PC-3 (cell line): ENCODE measurements at regions not wholly inside any gene's neighbourhood (a gene's known extent, or its start where the extent isn't known, plus 50 kb on each side); places are given as distances from the start of the nearest gene placed in this dataset.

Experiments used
- ATAC-seq: fragments of 200-7000 bp; cut with Tn5 transposase; 2 replicates; pipeline ENCODE4 v1.9.1; 2020; ENCODE audit warnings: mild to moderate bottlenecking, moderate library complexity
- BruUV-seq: library from RNA; stranded (reverse); fragments of 400-500 nt; replicated peaks from 2 replicates; lab custom pipeline; 2021; lab: Mats Ljungman, UMichigan
- CTCF ChIA-PET: fragments of 300-600 bp; sonication (Branson Sonifier 250); formaldehyde crosslinking; loops from one replicate; lab custom pipeline; 2022; ENCODE audit warnings: antibody characterized with exemption; lab: Charles Lee
- POLR2A ChIA-PET: fragments of 300-600 bp; sonication (Branson Sonifier 250); formaldehyde crosslinking; loops from one replicate; lab custom pipeline; 2022; ENCODE audit warnings: antibody characterized with exemption; ENCODE audit not compliant: unreplicated experiment; lab: Charles Lee
- DNase-seq: peaks from one replicate; pipeline ENCODE4 v3.0.0-alpha.2; 2015
- H2AFZ ChIP-seq: fragments of 300-600 bp; sonication (generic); 2 replicates; pipeline ENCODE4 v1.6.0; 2016; ENCODE audit warnings: antibody characterized with exemption, low read length
- H3F3A ChIP-seq: fragments of 300-600 bp; sonication (generic); one replicate; pipeline ENCODE4 v1.6.0; 2017; ENCODE audit warnings: antibody characterized with exemption, low read length, control low read depth, mild to moderate bottlenecking; ENCODE audit not compliant: unreplicated experiment
- H3K27ac ChIP-seq: fragments of 300-600 bp; sonication (generic); 2 replicates; pipeline ENCODE4 v1.5.1; 2016; ENCODE audit warnings: mild to moderate bottlenecking, low read length
- H3K27me3 ChIP-seq: fragments of 300-600 bp; sonication (generic); 2 replicates; pipeline ENCODE4 v1.6.1; 2016; ENCODE audit warnings: low read length, mixed read lengths
- H3K36me3 ChIP-seq: fragments of 300-600 bp; sonication (generic); 2 replicates; pipeline ENCODE4 v1.6.1; 2016; ENCODE audit warnings: low read depth, mixed run types, low read length, mixed read lengths
- H3K4me1 ChIP-seq: fragments of 300-600 bp; sonication (generic); 2 replicates; pipeline ENCODE4 v1.5.1; 2016; ENCODE audit warnings: low read length; ENCODE audit not compliant: insufficient read depth
- H3K4me2 ChIP-seq: fragments of 300-600 bp; sonication (generic); 2 replicates; pipeline ENCODE4 v1.6.0; 2016; ENCODE audit warnings: low read length
- H3K4me3 ChIP-seq: fragments of 300-600 bp; sonication (generic); 2 replicates; pipeline ENCODE4 v1.5.1; 2016; ENCODE audit warnings: mild to moderate bottlenecking, low read length, mixed read lengths
- H3K79me2 ChIP-seq: fragments of 300-600 bp; sonication (generic); 2 replicates; pipeline ENCODE4 v1.6.1; 2017; ENCODE audit warnings: low read length, mixed read lengths
- H3K9ac ChIP-seq: fragments of 300-600 bp; sonication (generic); 2 replicates; pipeline ENCODE4 v1.6.0; 2016; ENCODE audit warnings: mild to moderate bottlenecking, low read length
- H3K9me2 ChIP-seq: fragments of 300-600 bp; sonication (generic); replicated peaks from 2 replicates; pipeline ENCODE4 v1.6.1; 2016; ENCODE audit warnings: mixed run types, low read length, mixed read lengths
- H3K9me3 ChIP-seq: fragments of 300-600 bp; sonication (generic); 2 replicates; pipeline ENCODE4 v1.6.1; 2016; ENCODE audit warnings: low read length, mixed read lengths
- H4K20me1 ChIP-seq: fragments of 300-600 bp; sonication (generic); 2 replicates; pipeline ENCODE4 v1.6.1; 2016; ENCODE audit warnings: low read length, mixed read lengths
- EZH2 ChIP-seq: fragments of 300-600 bp; sonication (generic); IDR thresholded peaks from one replicate; pipeline ENCODE4 v1.6.1; 2017; ENCODE audit warnings: antibody characterized with exemption, mild to moderate bottlenecking, low read length; ENCODE audit not compliant: unreplicated experiment
- EZH2phosphoT487 ChIP-seq: fragments of 300-600 bp; sonication (generic); IDR thresholded peaks from 2 replicates; pipeline ENCODE4 v1.6.1; 2018; ENCODE audit warnings: mild to moderate bottlenecking, antibody characterized with exemption, low read length, borderline replicate concordance
- intact Hi-C: fragments of 100-400 bp; cut with micrococcal nuclease; formaldehyde crosslinking; loops from 2 replicates; pipeline ENCODE4 v1.9.0; 2023
- TF ChIP-seq, protein P1 (sequence below): fragments of 300-600 bp; sonication (generic); conservative IDR thresholded peaks from 2 replicates; pipeline ENCODE4 v1.5.1; 2017; ENCODE audit warnings: antibody characterized with exemption, low read depth, mild to moderate bottlenecking, low read length

DNA sequence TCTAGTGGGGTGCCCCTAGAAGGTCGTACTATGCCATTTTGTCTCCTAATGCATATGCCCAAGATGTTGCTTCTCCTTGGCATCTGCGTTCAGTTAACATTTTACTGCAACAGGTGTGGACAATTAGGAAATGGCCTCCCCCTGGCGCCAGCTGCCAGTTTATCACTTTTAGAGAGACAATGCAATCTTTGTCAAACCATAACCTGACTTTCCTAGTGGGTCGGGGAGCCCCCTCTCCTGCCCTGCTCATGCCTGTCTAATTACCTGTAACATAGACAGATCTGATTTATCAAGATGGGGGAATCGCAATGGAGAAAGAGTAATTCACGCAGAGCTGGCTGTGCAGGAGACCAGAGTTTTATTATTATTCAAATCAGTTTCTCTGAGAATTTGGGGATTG lies 353.7 kb upstream of the SGO1 start:
- no peak overlapping the region for H3K4me2 ChIP-seq
- no peak overlapping the region for H3K4me3 ChIP-seq
- no peaks in the 10 kb centered on the region for H3K4me1 ChIP-seq
- H3K27ac ChIP-seq = no peak overlapping the region
- H3K36me3 ChIP-seq = no peaks in the 10 kb centered on the region
- H3K27me3 ChIP-seq = no peaks in the 10 kb centered on the region
- no peaks in the 10 kb centered on the region for H3F3A ChIP-seq
- ATAC-seq (no peak), DNase-seq (no peak)
- H3K9ac ChIP-seq = no peak overlapping the region
- TF ChIP-seq, protein P1, sequence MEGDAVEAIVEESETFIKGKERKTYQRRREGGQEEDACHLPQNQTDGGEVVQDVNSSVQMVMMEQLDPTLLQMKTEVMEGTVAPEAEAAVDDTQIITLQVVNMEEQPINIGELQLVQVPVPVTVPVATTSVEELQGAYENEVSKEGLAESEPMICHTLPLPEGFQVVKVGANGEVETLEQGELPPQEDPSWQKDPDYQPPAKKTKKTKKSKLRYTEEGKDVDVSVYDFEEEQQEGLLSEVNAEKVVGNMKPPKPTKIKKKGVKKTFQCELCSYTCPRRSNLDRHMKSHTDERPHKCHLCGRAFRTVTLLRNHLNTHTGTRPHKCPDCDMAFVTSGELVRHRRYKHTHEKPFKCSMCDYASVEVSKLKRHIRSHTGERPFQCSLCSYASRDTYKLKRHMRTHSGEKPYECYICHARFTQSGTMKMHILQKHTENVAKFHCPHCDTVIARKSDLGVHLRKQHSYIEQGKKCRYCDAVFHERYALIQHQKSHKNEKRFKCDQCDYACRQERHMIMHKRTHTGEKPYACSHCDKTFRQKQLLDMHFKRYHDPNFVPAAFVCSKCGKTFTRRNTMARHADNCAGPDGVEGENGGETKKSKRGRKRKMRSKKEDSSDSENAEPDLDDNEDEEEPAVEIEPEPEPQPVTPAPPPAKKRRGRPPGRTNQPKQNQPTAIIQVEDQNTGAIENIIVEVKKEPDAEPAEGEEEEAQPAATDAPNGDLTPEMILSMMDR = no peak
- no peak for TF ChIP-seq EZH2
- TF ChIP-seq EZH2phosphoT487 = no peak
- ChIA-PET POLR2A (no interaction called here), CTCF (no interaction called here)
- 0 out of 2 replicates have a peak, but pooled peaks cover 6% of the 10 kb centered on the region for H3K9me3 ChIP-seq
- H3K9me2 ChIP-seq = no peaks in the 10 kb centered on the region
- no peaks in the 10 kb centered on the region for H3K79me2 ChIP-seq
- BruUV-seq = no TSS peak
- no peaks in the 10 kb centered on the region for H4K20me1 ChIP-seq
- intact Hi-C loops = no loop called here
- no peak overlapping the region for H2AFZ ChIP-seq

DNA sequence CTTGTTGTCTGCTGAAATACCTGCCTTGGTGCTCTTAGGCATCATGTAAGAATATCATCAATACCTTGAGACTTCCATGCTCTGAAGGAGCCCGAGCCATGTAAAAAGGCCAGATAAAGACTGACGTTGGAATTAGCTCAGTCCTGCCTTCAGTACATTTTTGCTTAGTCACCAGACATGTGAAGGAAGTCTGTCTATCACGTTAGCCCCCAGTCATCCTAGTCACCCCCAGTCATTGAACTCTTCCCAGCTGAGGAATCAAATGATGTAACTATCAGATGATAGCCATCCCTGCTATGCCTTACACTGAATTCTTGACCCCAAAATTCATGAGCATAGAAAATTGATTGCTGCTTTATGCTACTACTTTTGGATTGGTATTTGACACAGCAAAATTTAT lies 351.2 kb upstream of the SGO1 start:
- no peak overlapping the region for H3K4me3 ChIP-seq
- no peaks in the 10 kb centered on the region for H3K36me3 ChIP-seq
- H3K27me3 ChIP-seq = no peaks in the 10 kb centered on the region
- H3K79me2 ChIP-seq = no peaks in the 10 kb centered on the region
- no peak overlapping the region for H3K4me2 ChIP-seq
- ChIA-PET POLR2A (no interaction called here), CTCF (no interaction called here)
- DNase-seq (no peak), ATAC-seq (no peak)
- H3K9ac ChIP-seq = no peak overlapping the region
- TF ChIP-seq EZH2phosphoT487 (no peak), EZH2 (no peak)
- TF ChIP-seq, protein P1 = no peak
- no peak overlapping the region for H2AFZ ChIP-seq
- H4K20me1 ChIP-seq = no peaks in the 10 kb centered on the region
- H3F3A ChIP-seq = no peaks in the 10 kb centered on the region
- BruUV-seq = no TSS peak
- intact Hi-C loops = no loop called here
- H3K9me2 ChIP-seq = no peaks in the 10 kb centered on the region
- no peak overlapping the region for H3K27ac ChIP-seq
- H3K9me3 ChIP-seq = no peaks in the 10 kb centered on the region
- H3K4me1 ChIP-seq = no peaks in the 10 kb centered on the region

GRCh38 chr3:20529911-20530310 lies 343.9 kb upstream of the SGO1 start:
- Histone ChIP-seq H3K4me3 (no peak overlapping the region), H3K4me2 (no peak overlapping the region), H3K9me2 (no peaks in the 10 kb centered on the region), H2AFZ (no peak overlapping the region), H3K27ac (no peak overlapping the region), H3K4me1 (no peaks in the 10 kb centered on the region), H4K20me1 (no peaks in the 10 kb centered on the region), H3K27me3 (no peaks in the 10 kb centered on the region), H3K79me2 (no peaks in the 10 kb centered on the region), H3K9me3 (no peaks in the 10 kb centered on the region), H3K9ac (no peak overlapping the region), H3K36me3 (no peaks in the 10 kb centered on the region), H3F3A (no peaks in the 10 kb centered on the region)
- CTCF ChIA-PET = no interaction called here
- ATAC-seq (no peak), DNase-seq (no peak)
- intact Hi-C loops = no loop called here
- POLR2A ChIA-PET = interaction anchor here (0.5 kb wide), 1 partner anchor 203 kb away, joined by 3 read pairs; no protein-coding TSS in a partner anchor
- BruUV-seq = no TSS peak
- TF ChIP-seq EZH2phosphoT487 (no peak), EZH2 (no peak)
- TF ChIP-seq, protein P1 = no peak
